NCI-H82 (cell line): ENCODE measurements at regions not wholly inside any gene's neighbourhood (a gene's known extent, or its start where the extent isn't known, plus 50 kb on each side); places are given as distances from the start of the nearest gene placed in this dataset.
"Not testable (repeated sequence)": the region's sequence is repeated elsewhere in the genome, so short reads cannot be mapped to it uniquely, and the experiment has no call there.

Experiments used
- DNase-seq: peaks from one replicate; lab custom pipeline; 2025; lab: John Stamatoyannopoulos, UW

DNA sequence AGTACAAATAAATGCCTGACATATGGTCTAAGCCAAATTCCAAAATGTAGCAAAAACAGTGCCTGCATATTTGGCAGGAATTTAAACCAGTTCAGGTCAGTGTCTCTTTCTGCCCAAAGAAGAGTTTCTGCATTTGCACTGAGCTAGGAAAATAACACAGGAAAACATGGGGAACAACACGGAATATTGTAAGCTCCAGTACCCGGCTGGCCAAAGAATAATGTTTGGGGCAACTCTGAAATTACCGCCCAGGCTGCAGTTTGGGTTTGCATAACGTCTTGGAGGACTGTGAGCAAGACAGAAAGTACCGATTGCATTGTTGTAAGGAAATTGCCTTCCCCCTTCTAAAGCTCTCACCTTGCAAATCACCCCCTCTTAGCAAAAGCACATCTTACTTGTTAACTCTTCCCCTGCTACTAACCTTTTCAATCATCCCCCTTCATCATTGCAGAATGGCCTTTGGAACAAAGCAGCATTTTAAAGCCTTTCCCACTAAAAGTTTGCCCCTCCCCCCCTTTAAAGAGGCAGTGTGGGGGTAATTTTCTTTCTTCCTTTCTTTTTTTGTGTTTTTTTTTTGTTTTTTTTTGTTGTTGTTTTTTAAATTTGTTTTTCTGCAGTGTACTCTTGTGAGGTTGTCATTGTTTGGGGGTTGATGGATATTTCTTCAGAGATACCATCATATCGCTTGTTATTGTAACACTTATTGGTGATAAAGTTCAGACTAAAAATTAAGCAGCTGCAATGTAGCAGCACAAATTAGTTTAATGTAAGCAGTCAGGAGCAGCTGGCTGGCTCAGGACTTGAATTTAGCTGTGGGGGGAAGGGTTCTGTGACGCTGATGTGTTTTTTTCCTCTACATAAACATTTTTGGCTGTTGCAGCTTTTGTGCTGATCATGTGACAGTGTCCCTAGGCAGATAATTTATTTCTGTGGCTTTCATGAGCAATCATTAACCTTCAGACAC is 100.0 kb upstream of the CITED2 start:
- peak; percentile 69 for DNase-seq

DNA sequence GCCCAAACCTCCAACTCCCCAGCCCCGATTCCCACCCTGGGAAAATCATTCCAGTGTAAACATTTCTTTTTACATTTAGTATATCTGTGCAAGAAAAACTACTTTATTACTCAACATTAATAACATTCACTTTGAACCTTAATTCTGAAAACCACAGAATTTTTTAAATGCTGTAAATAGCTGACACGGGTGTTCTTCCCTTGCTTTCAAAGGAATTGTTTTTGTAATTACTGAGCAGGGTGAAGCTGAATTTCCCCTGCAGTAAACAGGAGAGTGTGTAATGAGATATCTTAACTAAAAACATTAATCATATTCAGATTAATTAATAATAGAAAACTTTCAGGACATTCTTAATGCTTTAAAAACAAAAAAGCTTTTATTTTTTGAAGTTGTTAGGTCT is 99.3 kb upstream of the CITED2 start:
- DNase-seq: no peak

DNA sequence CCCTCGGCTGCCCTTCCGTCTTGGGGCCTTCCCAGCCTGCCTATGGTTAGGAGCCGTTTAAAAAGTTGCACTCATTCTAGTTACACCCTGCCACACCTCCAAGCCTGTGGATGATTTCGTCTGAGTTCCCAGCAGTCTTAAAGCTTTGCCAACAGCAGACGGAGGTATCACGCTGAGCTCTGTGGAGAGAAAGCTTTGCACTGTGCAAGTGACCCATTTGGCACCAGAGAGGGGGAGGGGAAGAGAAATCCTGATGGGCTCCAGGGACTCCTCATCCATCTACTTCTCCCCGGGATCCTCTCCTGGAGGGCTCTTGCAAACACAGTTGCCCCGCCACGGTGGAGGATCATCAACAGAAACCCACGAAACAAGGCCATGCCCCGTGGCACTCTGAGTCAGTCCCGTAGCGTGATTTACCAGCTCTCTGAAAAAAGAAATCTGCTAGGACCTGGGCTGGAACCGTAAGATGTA is 98.8 kb upstream of the CITED2 start:
- peak; percentile 13 for DNase-seq

GRCh38 chr6:139472351-139473015 is 98.0 kb upstream of the CITED2 start:
- no peak for DNase-seq

GRCh38 chr6:139470997-139471396 is 96.5 kb upstream of the CITED2 start:
- no peak for DNase-seq

DNA sequence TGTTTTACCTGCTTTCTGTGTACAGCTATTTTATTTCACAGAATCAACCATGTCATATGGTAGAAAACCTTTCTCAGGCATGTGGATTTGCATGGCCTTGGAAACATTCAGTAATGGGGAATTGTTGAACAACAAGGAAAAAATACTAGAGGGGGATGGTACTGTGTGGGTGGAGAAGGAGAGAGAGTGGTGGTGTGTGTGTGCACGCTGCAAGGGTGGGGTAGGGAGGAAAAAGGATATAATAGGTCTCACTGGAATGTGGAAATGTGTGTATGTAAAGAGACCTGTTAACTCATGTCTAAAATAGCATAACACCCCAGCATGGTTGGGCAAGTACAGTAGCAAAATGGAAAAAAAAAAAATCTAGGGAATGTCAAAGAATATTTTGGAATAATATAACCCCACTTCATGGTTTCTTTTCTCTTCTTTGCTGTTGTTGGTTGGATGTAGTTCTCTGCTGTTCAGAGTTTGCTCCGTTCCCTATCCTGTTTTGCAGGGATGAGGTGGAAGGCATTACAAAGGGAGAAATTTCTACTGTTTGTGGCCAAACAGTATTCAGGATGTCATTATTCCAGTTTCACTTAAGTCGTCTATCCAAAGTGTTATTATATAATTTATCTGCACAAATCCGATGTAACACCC is 93.9 kb upstream of the CITED2 start:
- DNase-seq: no peak

DNA sequence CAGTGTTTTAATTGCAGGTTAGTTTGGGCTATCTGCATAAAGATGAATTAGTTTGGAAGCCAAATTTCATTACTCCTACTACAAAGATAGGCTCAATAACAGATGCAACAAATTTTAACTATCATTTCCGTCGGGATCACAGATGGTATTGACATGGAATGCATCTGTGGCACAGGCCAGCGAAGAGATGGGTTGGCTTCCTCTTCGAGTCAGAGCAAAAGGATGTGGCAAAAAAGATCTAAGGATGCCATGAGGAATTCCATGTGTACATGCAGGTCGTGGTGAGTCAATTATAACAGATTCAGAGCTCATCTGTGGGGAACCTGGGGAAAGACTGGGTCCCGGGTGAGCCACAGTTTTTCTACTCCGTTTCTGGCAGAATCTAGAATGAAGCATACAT is 83.0 kb upstream of the CITED2 start:
- DNase-seq: no peak

GRCh38 chr6:139452148-139452876 is 77.9 kb upstream of the CITED2 start:
- no peak for DNase-seq

DNA sequence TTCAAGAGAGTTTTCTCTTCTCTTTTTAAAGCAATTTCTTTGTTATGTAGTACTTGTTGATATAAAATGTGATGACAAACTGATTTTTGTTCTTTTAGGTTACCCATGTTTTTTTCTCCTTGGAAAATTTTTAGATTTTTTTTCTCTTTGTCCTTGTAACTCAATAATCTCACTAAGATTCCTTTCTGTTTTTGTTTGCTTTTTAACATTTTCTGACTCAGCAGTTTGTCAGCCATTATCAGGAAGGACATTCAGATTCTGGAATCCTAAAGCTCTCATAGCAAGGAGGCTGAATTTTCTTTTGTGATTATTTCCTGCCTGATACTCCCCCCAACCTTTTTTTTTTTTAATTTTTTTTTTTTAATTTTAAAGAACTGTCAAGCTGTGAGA is 75.2 kb upstream of the CITED2 start:
- DNase-seq: no peak

- no peak for DNase-seq
Measured at GRCh38 chr6:139448998-139449610, 74.7 kb upstream of the CITED2 start.

DNA sequence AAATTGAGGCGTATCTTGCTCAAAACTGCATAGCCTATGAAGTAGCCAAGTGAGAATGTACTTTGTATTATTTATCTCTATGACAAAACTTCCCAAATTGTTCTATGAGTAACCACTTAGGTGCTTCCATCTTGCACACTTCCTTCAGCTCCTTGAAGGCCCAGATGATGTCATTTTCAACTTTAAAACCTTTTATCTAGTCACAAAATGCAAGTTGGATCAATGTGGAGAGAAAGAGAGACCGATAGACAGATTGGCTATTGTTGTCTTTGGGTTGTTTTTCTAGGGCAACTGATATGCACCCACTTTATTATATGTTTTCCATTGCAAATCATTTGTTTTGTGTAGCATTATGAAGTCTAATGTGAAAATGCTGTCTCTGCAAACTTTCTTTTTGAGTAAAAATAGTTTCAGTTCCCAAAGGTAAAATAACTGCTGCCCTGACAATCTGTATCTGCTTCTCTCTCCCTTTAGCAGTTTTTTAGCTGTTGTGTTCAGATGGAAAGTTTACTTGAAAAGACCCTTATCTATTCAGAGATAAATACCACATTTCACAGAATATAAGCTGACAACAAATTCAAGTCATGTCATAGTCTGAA is 73.7 kb upstream of the CITED2 start:
- no peak for DNase-seq

DNA sequence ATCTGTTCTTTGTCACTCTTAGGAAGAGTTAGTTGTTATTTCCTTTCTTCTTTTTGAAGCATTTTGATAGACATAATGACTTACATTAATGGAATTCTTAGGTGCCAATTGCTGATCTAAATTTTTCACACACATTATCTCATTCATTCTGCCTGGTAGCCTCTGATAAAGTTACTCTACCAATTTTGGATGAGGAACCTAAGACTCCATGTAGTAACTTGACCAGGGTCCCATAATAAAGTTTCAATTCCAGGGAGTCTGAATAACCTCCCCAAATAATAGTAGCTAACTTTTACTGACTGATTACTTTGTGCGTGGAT is 73.2 kb upstream of the CITED2 start:
- DNase-seq: no peak

DNA sequence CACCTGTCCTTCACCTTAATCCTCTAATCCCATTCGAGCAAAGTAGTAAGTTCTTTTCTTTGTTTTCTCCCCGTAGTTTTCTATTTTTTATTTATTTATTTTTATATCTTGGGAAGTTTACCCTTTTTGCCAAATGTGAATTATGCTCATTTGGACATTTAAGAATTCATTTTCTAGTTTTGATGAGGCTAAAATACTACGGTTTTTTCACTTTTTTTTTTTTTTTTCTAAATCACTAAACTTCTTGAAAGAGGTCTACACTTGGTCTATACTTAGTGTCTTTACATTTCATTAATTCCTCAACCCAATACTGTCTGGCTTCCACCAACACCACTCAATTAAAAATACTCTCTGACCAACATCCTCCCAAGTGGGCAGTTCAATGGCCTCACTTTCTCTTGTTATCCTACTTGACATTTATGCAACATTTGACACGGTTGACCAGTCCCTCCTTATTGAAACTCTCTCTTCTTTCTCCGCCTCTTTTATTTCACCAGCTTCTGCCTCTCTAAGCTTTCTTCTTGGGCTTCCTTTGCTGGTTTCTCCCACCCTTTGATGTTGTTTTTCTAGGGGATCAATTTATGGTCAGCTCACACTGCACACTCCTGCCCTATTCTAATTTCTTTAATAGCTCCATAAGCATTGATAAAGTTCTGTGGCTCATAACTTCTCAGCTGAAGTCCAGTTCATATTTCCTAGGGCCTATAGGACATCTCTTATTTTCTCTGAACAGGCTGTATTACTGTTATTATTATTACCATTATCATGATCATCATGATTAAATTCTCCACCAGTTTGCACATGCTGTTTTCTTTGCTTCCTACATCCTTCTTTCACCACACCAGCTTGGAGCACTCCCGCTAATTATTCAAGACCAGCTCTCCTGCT is 72.6 kb upstream of the CITED2 start:
- DNase-seq: no peak

- no peak for DNase-seq
Measured at GRCh38 chr6:139446138-139446715, 71.8 kb upstream of the CITED2 start.

GRCh38 chr6:139444273-139444787 is 69.9 kb upstream of the CITED2 start:
- DNase-seq: not testable (repeated sequence)

DNA sequence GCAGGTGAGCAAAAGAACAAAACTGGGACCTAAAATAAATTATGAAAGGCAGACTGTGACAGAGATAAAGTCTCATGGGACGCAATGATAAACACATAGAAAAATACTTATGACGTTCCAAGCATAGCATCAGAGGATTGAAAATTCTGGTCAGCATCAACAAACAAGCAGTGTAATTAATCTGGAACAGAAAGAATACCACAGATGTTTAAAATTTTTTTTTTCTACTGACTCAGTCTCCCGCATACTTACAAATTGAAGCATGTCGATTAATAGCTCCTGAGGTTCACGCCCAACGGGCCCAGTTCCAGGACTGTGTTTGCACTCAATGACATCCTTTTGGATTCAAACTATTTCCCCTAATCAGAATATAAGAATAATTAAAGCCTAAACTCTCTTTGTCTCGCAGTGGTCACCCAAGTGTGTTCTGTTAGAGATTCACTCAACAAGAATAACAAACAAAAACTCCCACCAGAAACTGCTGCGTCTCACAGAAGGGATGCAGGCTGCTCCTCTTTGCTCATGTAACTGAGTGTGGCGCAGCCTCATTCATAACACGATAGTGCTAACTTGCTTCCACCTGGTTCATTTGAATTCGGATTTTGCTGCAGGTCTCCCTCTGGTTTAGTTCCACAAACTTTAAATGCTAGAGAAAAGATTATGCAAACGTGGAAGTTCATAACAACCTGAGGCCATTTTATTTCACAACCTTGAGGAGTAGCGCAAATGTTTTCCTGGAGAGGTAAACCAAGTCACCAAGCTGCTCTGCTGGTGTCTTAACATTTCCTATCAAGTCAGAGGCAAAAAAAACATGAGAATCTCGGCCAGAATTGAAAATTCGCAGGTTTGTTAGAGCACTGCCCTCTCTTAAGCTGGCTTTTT is 69.0 kb upstream of the CITED2 start:
- no peak for DNase-seq

- DNase-seq: no peak
Measured at GRCh38 chr6:139442188-139442671, 67.8 kb upstream of the CITED2 start.

- DNase-seq: no peak
Measured at GRCh38 chr6:139439349-139439748, 64.9 kb upstream of the CITED2 start.

DNA sequence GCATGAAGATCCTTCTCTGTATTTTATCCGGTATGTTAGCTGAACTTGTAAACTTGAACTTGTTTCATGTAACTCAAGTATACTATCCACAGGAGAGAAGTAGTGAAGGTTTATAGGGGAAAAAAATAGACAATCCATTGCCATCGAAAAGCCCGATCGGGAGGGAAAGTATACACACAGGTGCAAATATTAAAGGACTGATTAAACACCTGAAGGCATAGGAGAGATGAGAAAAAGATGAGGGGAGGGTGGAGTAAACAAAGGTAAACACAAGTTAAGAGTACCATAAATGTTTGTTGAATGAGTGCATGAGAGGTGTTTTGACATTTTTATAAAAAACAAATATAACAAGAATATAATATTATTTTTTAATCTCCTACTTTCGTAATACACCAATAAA is 64.3 kb upstream of the CITED2 start:
- no peak for DNase-seq
